HG02623 (cell line): ENCODE measurements at regions not wholly inside any gene's neighbourhood (a gene's known extent, or its start where the extent isn't known, plus 50 kb on each side); places are given as distances from the start of the nearest gene placed in this dataset.

Experiments used
- ATAC-seq: cut with Tn5 transposase; IDR thresholded peaks from one replicate; pipeline ENCODE4 v1.9.1; 2021; ENCODE audit warnings: moderate library complexity; ENCODE audit not compliant: unreplicated experiment

DNA sequence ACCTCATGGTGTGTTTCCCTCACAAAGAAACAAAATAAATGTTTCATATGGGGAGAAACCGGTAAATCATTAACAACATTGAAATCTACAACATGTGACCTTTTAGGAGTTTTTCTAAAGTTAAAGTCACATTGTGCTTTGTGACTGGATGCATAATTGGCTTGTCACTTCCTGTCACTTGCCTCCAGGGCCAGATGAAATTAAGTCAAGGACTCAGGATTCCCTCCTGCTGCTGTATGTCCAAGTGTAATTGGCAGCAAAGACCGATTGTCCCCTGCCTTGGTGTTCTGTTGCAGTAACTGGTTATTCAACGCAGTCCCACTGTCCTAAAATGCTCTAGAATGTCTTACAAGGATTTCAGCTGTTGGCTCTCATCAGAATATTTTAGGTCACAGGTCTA is 448.2 kb downstream of the LIG4 start:
- ATAC-seq: no peak

DNA sequence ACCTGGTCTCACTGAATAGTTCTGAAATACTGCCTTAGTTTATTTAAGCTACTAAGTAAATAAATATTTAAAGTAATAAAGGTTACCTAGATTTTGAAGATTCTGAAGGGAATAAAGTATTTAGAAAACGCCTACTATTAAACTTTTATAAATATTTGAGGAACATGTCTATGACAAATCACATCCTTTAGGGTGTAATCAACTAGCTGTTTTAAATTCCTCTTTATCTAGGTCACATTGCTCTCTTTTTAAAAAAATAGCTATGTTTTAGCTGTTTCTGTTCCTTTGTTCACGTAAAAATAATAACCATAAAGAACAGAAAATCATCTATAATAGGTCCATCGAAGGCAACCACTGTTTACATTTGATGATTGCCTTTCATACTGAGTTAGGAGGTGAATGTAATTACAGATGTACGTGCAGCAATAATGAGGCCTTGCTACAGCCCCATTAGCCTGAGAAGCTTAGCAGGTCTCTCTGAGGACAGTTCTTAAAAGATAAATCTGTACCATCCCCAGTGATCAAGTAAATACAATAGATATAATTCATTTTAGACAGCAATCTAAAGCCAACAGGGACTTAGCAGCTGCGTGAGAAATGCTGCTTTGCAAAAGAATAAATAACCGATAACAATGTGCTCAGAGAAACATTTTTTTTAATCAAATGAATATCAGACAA is 449.5 kb downstream of the LIG4 start:
- ATAC-seq: no peak

DNA sequence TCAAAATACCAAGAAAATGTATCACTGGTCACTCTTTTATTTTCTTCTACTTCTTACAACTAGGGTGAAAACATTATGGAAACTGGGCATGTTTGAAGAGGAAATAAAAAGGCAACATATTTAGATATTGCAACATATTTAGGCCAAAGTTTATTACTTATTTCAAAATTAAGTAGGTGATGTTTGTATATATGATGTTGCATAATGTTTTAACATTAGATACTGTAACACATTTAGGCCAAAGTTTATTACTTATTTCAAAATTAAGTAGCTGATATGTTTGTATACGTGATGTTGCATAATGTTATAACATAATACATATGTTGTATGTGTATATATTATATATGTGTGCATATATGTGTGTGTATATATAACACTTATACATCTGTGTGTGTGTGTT is 451.3 kb downstream of the LIG4 start:
- ATAC-seq: no peak

DNA sequence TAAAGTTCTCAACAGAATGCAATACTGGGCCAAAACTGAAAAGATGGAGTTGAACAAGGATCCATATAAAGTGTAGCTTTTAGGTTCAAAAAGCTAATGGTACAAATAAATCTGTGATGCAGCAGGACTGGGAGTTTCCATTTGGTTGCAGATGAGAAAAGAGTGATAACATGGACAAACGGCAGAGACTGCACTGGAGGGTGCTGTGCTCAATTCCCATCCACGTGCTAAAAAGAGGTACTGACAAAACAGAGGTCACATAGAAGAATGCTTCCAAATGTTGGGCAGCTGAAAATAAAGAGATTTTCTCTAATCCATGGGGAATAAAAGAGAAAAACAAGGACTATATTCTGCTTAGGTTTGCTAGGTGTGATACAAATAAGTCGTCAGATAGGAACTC is 461.6 kb downstream of the LIG4 start:
- ATAC-seq: no peak

DNA sequence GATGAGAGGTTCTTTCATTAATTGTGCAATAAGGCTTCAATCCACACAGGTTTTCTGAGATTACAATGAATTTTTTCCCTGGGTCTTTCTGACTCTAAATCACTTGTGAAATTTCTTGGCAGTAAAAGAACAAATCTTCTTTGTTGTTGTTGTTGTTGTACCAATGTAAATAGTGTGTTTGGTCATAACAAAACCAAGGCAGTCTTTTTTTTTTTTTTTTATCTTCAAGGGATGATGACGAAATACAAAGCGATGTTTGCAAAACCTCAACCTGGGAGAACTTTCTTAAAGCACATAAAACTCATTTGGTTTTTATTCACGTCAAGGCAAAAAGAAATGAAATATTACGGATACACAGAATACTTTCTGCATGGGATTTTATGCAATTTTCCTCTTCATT is 462.0 kb downstream of the LIG4 start:
- no peak for ATAC-seq

DNA sequence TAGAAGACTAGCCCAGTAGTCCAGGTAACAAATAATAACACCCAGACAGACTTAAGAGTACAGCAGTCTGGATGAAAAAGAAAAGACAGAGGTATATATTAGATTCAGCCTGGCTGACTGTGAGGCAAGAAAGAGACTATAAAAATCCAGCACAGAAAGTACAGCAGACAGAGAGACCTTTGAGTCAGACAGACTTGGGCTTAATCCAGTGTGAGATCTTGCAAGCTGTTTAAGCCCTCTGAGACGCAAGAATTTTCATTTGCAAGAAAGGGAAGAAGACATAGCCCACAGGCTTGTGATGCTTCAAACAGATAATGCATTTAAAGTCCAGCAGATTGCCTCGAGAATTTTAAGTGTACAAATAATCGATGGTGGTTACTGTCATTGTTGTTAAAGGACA is 471.4 kb downstream of the LIG4 start:
- no peak for ATAC-seq

DNA sequence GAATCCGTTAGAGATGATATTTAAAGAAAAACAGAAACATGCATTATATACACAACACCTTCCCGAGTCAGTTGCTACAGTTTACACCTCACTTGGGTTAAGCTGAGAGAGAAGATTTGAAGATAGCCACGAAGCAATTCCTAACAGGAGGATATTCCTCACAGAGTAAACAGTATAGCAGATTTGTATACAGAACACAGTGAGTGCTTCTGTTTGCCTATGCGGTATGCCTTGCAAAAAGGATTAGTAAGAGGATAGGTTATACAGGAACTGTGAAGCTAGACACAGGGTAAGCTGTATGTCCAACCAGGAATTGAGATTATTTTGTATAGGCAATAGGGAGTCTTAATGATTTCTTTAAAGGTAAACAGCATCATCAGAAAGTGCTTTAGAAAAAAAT is 471.8 kb downstream of the LIG4 start:
- no peak for ATAC-seq

DNA sequence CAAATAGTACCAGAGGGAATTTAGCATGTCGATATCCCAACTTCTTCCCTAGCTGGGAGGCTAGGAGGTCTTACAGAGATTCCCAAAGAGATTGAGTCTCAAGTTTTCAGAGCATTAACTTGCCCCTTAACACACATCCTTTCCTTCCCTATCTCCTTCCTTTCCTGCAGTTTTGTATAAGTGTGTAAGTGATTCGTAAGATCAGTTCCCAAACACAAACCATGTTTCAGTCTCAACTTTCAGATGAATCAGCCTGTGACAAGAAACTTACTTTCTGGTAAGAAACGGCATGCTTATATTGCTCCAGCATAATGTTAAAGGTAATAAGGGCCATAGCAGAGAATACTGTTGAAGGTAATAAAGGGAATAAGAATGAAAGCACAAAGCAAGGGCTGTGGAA is 472.2 kb downstream of the LIG4 start:
- ATAC-seq: no peak

DNA sequence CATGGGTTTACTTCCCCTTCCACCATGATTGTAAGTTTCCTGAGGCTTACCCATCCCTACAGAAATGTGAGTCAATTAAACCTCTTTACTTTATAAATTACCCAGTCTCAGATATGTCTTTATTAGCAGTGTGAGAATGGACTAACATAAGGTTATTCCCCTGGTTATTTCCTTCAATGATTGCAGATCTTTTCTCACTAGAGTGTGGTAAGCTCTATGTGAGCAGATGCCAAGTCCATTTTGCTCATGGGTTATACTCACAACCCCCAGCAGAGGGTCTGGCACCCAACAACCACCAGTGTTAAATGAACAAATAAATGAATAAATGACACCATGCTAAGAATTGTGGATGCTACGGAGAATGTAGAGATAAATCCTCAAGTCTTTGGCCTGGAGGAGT is 472.8 kb downstream of the LIG4 start:
- ATAC-seq: no peak

DNA sequence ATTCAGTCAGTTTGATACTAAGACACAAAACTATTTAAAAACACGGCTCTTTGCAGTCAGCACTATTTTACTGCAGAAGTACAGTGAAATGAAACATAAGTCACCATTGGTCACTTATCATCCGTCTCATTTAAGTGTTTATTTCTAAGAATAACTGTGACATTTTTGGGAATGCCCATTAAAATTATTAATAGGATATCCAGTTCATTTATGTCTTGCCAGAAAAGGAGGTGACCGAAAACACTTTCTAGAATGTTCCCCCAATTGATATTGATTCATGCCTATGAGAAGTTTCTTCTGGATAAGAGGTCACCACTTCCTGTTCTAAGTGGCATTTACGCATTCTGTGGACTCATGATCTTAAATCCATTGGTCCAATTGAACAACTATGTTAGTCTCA is 477.3 kb downstream of the LIG4 start:
- ATAC-seq: no peak

DNA sequence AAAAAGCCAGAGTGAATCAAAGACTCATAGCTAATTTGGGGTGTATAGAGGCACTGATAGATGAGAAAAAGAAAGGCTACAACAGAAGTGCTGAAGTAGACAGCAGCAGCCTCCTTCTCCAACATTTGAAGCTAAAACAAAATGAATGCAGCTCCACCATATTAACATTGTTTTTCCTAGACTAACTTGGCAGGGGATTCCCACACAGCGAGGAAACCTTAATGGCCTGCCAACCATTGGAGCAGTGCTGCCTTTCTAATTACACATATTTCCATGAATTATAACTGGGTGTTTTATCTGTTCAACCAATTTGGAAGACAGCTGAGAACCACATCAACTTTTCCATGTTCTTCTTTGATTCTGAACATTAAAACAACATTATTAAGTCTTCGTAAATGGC is 478.6 kb downstream of the LIG4 start:
- no peak for ATAC-seq

DNA sequence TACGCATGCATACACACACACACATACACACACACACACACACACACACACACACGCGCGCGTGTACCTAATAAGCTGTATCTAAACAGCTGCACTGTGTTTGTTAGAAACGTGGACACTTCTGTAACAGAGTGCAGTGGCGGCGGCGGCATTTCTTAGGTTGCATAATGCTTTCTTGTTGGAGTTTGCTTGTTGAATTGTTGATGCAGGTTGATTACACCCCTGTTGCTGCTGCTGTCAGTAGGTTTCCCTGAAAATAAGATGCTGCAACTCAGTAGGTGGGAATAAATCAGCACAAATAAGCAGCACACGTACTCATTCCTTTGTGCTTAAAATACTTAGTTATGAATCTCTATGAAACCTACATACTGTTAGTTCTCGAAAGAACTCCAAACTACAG is 479.2 kb downstream of the LIG4 start:
- ATAC-seq: no peak

DNA sequence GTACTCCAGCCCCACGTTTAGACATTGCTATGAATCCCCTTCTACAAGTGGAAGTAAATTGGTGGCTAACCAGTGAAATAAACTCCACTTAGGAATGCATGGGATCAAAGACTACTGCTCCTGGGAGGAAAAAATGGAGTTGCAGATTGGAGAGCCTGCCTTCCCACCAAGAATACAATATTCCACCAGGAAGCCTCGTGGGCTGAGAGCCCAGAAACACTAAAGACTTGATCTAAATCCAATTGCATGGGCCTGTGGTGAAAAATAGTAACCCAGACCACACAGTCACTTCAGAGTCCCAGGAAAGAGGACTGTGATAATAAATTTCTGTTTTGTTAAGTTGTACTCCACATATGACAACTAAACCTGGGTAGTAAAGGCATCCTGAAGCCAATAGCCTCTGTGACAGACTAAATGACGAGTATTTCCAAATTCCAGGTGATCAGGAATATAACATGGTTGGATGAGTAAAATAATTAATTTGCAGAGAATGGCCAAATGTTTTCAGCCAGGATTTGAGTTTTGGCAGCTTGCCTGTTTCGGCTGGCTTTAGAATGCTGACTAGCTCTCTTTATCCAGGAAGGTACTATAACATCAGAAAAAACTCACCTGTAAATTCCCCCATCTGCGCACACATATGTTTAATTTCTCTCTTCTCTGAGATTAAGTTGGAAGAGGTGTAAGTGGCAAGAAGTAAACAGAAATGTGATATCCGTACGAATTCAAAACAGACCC is 480.3 kb downstream of the LIG4 start:
- no peak for ATAC-seq

DNA sequence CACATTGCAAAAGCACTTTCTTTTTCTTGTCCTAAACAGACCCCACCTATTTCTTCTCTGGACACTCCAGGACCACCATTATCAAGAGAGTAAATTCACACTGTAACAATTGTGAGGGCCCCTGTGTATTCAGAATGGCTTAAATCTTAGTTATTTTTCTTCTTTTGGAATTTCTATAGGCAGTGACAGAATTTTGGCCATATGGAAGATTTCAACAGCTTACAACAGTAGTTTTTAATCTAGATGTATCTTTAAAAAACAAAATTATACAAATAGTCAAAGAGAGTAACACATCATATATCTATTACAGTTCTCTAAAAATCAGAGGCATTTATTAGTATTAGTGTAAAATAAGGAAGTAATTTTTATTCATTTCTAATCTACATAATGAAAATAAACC is 482.1 kb downstream of the LIG4 start:
- no peak for ATAC-seq

DNA sequence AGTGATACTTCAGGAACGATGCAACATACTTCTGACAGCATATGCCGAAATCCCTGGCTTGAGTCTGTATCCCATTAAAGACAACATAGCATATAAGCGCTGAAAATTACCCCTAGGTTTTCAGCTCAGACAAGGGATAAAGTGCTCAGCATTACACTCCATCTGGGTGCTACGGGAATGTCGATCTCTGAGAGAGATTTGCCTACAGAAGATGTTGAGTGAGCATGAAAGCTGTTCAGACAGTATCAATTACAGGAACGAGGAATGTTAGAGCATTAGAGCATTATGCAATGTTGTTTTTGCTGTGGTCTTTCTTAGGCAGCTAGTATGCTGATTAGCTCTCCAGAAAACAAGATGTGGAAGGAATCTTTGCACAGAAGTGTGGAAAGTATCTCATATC is 484.5 kb downstream of the LIG4 start:
- ATAC-seq: no peak

DNA sequence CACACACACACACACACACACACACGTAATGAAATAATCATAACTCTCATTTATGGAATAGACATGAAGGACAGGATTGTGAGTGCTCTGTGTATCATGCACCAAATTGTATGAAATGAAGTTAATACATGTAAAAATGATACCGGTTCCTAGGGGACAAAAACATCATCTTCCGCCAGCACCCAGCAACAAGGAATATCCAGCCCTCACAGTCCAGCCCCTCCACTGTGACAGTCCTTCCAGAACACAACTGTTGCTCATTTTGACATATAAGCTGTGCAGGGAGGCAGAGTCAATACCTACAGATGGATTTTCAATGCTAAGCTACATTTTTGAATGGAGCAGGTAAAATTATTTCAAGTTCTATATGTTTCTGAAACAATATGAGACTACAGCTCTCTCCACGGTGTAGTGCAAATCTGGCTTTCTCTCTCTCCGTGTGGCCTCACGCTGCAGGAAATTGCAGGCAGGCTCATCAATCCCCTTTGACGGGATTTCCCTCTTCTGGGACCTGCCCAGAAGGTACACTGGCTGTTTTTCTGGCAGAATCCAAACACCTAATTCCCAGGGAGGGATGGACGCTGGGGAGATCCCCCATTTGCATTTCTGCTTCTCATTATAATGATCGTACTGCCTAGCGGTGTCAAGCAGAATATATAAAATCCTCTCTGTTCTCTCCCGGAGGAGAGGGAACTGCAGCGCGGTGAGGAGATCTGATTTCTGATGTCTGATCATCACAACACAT is 494.0 kb downstream of the LIG4 start:
- ATAC-seq: no peak

DNA sequence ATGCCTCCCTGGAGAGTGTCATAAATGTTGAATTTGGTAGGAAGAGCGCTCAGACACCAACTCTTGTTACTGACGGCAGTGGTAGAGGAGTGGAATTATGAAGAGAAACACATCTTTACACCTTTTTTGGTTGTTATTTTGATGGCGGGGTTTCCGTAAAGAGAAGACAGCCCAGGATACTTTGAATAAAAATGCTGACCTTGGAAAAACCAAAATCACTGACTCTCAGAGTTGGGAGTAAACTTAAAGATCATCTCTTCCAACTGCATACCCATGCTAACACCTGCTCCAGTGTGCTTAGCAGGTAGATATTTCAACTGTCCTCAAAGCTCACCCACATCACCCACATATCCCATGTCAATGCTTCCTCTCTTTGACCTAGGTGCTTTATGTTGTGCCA is 498.6 kb downstream of the LIG4 start:
- no peak for ATAC-seq

DNA sequence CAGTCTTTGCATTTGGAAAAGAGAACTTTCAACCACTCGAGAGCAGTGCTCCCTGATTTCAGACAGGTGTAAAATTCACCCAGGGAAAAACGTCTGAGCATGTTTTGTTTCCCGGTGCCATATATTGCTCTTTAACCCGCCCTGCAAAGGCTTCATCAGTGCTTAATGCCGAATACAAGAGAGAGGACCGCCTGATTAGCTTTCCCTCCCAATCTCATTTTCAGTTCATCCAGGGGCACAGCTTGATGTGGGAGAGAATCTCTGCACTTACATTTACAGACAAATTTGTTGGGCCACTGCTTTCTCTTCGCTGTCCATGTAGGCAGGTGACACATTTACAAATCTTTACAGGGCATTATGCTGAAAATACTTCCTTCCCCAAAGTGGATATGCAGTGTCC is 499.1 kb downstream of the LIG4 start:
- no peak for ATAC-seq

DNA sequence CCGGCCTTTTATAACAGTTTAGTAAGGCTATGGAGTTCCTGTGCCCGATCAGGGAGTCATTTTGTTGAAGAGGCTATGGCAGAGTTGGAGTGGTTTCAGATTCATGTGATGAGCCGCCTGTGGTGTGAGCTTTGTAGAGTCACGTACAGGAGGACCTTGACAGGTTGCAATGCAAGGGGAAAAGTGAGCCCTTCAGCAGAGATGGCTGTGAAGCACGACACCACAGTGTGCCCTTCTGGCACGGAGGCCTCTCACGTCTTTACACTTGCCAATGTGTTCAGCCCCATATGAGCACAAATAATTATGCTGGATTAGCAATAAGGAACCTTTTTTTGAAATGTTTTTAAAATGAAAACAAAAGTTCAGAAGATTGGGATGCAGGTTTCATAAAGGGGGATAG is 499.8 kb downstream of the LIG4 start:
- no peak for ATAC-seq

DNA sequence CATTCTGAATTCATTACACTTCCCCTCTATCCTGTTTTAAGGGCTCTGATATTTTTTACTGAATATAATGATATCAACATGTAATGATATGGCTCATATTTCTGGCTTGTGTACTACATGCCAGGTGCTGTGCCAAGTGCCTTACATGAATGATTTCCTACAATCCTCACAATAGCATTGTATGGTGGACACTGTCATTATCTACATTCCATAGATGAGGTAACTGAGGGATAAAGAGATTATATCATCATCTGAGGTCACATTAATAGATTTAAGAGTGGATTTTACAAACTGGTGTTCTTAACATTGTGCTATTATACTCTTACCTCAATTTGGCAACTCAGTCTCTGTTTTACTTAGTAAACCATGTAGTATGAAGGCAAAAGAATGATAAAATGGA is 502.0 kb downstream of the LIG4 start:
- ATAC-seq: no peak

DNA sequence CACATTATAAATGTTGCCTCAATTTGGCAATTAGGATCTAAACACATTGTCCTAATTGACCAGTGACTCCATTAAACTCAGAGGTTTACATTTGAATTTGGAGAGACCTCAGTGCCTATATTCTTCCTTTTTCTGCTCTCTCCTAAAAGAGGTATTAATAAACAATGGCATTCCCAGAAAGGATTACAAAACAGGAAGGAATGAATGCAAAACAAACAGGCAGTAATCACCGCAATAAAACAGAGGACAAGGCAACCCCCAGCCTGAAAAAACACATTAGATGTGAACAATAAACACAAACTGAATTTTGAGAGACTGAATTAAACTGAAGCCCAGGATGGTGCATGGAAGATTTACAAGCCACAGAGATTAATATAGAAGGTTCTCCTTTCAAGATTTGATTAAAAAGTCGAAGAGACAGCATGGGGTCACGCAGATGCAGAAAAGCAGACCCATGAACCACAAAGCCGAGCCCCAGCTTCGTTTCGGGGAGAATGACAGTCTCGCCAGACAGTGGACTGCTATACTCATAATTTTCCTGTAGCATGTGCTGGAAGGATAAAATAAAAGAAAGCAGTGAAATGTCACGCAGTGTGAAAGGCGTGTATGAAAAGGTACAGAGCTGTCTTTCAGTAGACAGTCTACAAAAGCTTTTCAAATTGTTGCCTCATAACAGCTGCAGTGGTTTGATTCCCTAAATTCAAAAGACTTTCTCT is 503.0 kb downstream of the LIG4 start:
- no peak for ATAC-seq

DNA sequence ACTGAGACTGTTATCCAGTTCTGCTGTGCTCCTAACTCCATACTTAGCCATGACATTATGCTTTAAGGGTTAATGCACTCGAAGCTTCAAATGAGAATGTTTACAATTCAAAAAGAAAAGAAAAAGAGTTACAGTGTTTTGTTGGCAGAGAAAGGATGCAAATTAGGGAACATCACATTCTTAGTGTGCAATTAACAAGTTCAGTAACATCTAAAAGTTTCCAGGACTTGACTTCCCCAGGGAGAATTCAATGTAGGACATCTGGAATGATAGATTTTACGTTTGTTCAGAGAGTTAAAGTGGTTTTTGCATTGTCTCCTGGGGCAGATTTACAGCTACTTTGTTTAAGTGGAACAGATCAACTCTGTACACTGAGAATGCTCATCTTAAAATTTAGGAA is 525.2 kb downstream of the LIG4 start:
- no peak for ATAC-seq
